ENCODE measurements at regions not wholly inside any gene's neighbourhood (a gene's known extent, or its start where the extent isn't known, plus 50 kb on each side); places are given as distances from the start of the nearest gene placed in this dataset.

- TF ChIP-seq POLR2A (IDR thresholded peaks at IDR 0.05) (no peak), CTCF (IDR thresholded peaks at IDR 0.05) (no peak)
Observed at GRCh38 chrX:15128861-15129260, 141.0 kb downstream of the ASB9 start.

Data from Peyer's patch (tissue), 4 donors.